GM21390 (cell line): ENCODE measurements at regions not wholly inside any gene's neighbourhood (a gene's known extent, or its start where the extent isn't known, plus 50 kb on each side); places are given as distances from the start of the nearest gene placed in this dataset.

Experiments used
- ATAC-seq: cut with Tn5 transposase; IDR thresholded peaks from one replicate; pipeline ENCODE4 v1.9.1; 2021; ENCODE audit not compliant: unreplicated experiment

GRCh38 chr12:19941096-19941495 is 427.2 kb upstream of the PDE3A start:
- no peak for ATAC-seq

- no peak for ATAC-seq
These were observed 422.5 kb upstream of the PDE3A start for GRCh38 chr12:19945559-19946435.

GRCh38 chr12:19946550-19946949 is 421.8 kb upstream of the PDE3A start:
- ATAC-seq = no peak

GRCh38 chr12:19947344-19947743 is 421.0 kb upstream of the PDE3A start:
- no peak for ATAC-seq

- no peak for ATAC-seq
These were observed 416.7 kb upstream of the PDE3A start for GRCh38 chr12:19951664-19952063.

- ATAC-seq = no peak
These were observed 414.6 kb upstream of the PDE3A start for GRCh38 chr12:19953734-19954133.

- ATAC-seq = no peak
These were observed 414.2 kb upstream of the PDE3A start for GRCh38 chr12:19954163-19954562.

GRCh38 chr12:19957308-19958125 is 410.8 kb upstream of the PDE3A start:
- no peak for ATAC-seq

- no peak for ATAC-seq
These were observed 409.9 kb upstream of the PDE3A start for GRCh38 chr12:19958389-19958788.

- no peak for ATAC-seq
These were observed 409.0 kb upstream of the PDE3A start for GRCh38 chr12:19959353-19959752.

GRCh38 chr12:19960527-19960926 is 407.8 kb upstream of the PDE3A start:
- ATAC-seq = no peak

- no peak for ATAC-seq
These were observed 406.1 kb upstream of the PDE3A start for GRCh38 chr12:19962192-19962591.

GRCh38 chr12:19963972-19964371 is 404.4 kb upstream of the PDE3A start:
- ATAC-seq = no peak

GRCh38 chr12:19964549-19964948 is 403.8 kb upstream of the PDE3A start:
- ATAC-seq = no peak

GRCh38 chr12:19965196-19966038 is 402.9 kb upstream of the PDE3A start:
- no peak for ATAC-seq

GRCh38 chr12:19967001-19967400 is 401.3 kb upstream of the PDE3A start:
- ATAC-seq = no peak

GRCh38 chr12:19967431-19967830 is 400.9 kb upstream of the PDE3A start:
- no peak for ATAC-seq

- no peak for ATAC-seq
These were observed 398.2 kb upstream of the PDE3A start for GRCh38 chr12:19970116-19970515.

GRCh38 chr12:19970821-19971220 is 397.5 kb upstream of the PDE3A start:
- no peak for ATAC-seq

GRCh38 chr12:19971361-19972280 is 396.7 kb upstream of the PDE3A start:
- ATAC-seq = no peak
